Neural progenitor cell (in vitro differentiated cells): ENCODE measurements at regions not wholly inside any gene's neighbourhood (a gene's known extent, or its start where the extent isn't known, plus 50 kb on each side); places are given as distances from the start of the nearest gene placed in this dataset.

ENCODE experiments used
- EZH2 ChIP-seq: fragments of 200-600 bp; sonication (generic); IDR thresholded peaks from 2 replicates; pipeline ENCODE4 v1.6.1; 2017; ENCODE audit warnings: antibody characterized with exemption, mild to moderate bottlenecking, moderate library complexity
- EZH2phosphoT487 ChIP-seq: fragments of 200-600 bp; sonication (generic); IDR thresholded peaks from 2 replicates; pipeline ENCODE4 v1.6.1; 2017; ENCODE audit warnings: antibody characterized with exemption
- TF ChIP-seq, protein P1 (sequence below): fragments of 200-600 bp; sonication (generic); IDR thresholded peaks from 2 replicates; pipeline ENCODE4 v1.5.1; 2017; ENCODE audit warnings: antibody characterized with exemption, mild to moderate bottlenecking

GRCh38 chr6:76495909-76496308 is 423.4 kb upstream of the IMPG1 start:
- TF ChIP-seq, protein P1, sequence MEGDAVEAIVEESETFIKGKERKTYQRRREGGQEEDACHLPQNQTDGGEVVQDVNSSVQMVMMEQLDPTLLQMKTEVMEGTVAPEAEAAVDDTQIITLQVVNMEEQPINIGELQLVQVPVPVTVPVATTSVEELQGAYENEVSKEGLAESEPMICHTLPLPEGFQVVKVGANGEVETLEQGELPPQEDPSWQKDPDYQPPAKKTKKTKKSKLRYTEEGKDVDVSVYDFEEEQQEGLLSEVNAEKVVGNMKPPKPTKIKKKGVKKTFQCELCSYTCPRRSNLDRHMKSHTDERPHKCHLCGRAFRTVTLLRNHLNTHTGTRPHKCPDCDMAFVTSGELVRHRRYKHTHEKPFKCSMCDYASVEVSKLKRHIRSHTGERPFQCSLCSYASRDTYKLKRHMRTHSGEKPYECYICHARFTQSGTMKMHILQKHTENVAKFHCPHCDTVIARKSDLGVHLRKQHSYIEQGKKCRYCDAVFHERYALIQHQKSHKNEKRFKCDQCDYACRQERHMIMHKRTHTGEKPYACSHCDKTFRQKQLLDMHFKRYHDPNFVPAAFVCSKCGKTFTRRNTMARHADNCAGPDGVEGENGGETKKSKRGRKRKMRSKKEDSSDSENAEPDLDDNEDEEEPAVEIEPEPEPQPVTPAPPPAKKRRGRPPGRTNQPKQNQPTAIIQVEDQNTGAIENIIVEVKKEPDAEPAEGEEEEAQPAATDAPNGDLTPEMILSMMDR, result no peak
- TF ChIP-seq EZH2phosphoT487, result no peak
- TF ChIP-seq EZH2, result no peak
